GM12878 (cell line): ENCODE measurements at regions not wholly inside any gene's neighbourhood (a gene's known extent, or its start where the extent isn't known, plus 50 kb on each side); places are given as distances from the start of the nearest gene placed in this dataset.

Experiments used
- ATAC-seq: fragments of 200-7000 bp; cut with Tn5 transposase; 3 replicates; pipeline ENCODE4 v1.9.1; 2020; ENCODE audit warnings: mild to moderate bottlenecking, moderate library complexity
- BruUV-seq: library from RNA; stranded (reverse); fragments of 400-500 nt; replicated peaks from 2 replicates; lab custom pipeline; 2021; lab: Mats Ljungman, UMichigan
- CTCF ChIA-PET: fragments of 300-600 bp; sonication (Branson Sonifier 250); formaldehyde crosslinking; extraction: SDS; loops from one replicate; lab custom pipeline; 2021; ENCODE audit warnings: inconsistent platforms; lab: Yijun Ruan, JAX
- POLR2A ChIA-PET: fragments of 350-600 bp; formaldehyde crosslinking; extraction: SDS; loops from one replicate; lab custom pipeline; 2021; ENCODE audit warnings: inconsistent platforms; lab: Charles Lee
- RAD21 ChIA-PET: fragments of 300-600 bp; sonication (Branson Sonifier 250); formaldehyde crosslinking; loops from one replicate; lab custom pipeline; 2023; ENCODE audit warnings: antibody characterized with exemption; ENCODE audit not compliant: unreplicated experiment; lab: Charles Lee
- SMC1A ChIA-PET: fragments of 300-600 bp; sonication (Branson Sonifier 250); formaldehyde crosslinking; loops from one replicate; lab custom pipeline; 2023; ENCODE audit not compliant: unreplicated experiment, uncharacterized antibody; lab: Charles Lee
- DNase-seq: peaks from one replicate; pipeline ENCODE4 v3.0.0-alpha.2; 2011; ENCODE audit warnings: low read depth, low spot score
- FAIRE-seq: peaks from 3 replicates; lab custom pipeline; 2011; peaks lifted over from hg19 to GRCh38; lab: Jason Lieb, UNC
- H2AFZ ChIP-seq: 2 replicates; pipeline ENCODE4 v1.6.0; 2011; ENCODE audit warnings: low read depth, low read length, control low read depth; ENCODE audit not compliant: control insufficient read depth
- H3K27ac ChIP-seq: 2 replicates; pipeline ENCODE4 v1.5.1; 2011; ENCODE audit warnings: control low read depth; ENCODE audit not compliant: control insufficient read depth, insufficient read depth
- H3K27me3 ChIP-seq, 2 experiments: replicated peaks in 1 of 2; 2 replicates each; pipeline versions ENCODE4 v1.6.0 to v1.6.1; 2011; ENCODE audit warnings: low read length in 1 of 2; ENCODE audit not compliant: control insufficient read depth in 2 of 2, insufficient read depth in 2 of 2
- H3K36me3 ChIP-seq, 2 experiments: 2 replicates each; pipeline ENCODE4 v1.5.1; 2011; ENCODE audit warnings: low read length in 1 of 2; ENCODE audit not compliant: control insufficient read depth in 2 of 2, insufficient read depth in 2 of 2
- H3K4me1 ChIP-seq: 2 replicates; pipeline ENCODE4 v1.6.1; 2011; ENCODE audit warnings: mild to moderate bottlenecking, low read length, moderate library complexity, mixed read lengths; ENCODE audit not compliant: control insufficient read depth, insufficient read depth
- H3K4me2 ChIP-seq: 2 replicates; pipeline ENCODE4 v1.6.0; 2011; ENCODE audit warnings: control low read depth; ENCODE audit not compliant: control insufficient read depth, insufficient read depth
- H3K4me3 ChIP-seq: fragments of 200-600 bp; sonication (generic); 2 replicates; pipeline ENCODE4 v1.5.1; 2016
- H3K79me2 ChIP-seq: 2 replicates; pipeline ENCODE4 v1.6.0; 2011; ENCODE audit warnings: low read length; ENCODE audit not compliant: control insufficient read depth, insufficient read depth
- H3K9ac ChIP-seq: 2 replicates; pipeline ENCODE4 v1.8.0; 2011; ENCODE audit warnings: low read length, control low read depth, mixed read lengths; ENCODE audit not compliant: control insufficient read depth, insufficient read depth
- H3K9me3 ChIP-seq: replicated peaks from 3 replicates; pipeline ENCODE4 v1.5.1; 2011; ENCODE audit warnings: mild to moderate bottlenecking, low read length; ENCODE audit not compliant: control insufficient read depth, insufficient read depth
- H4K20me1 ChIP-seq: 2 replicates; pipeline ENCODE4 v1.6.0; 2011; ENCODE audit not compliant: control insufficient read depth, insufficient read depth
- ATF2 ChIP-seq: IDR thresholded peaks from 2 replicates; pipeline ENCODE4 v1.6.1; 2012; ENCODE audit warnings: low read length, inconsistent platforms
- CBX3 ChIP-seq: fragments of 200-600 bp; sonication (generic); IDR thresholded peaks from 2 replicates; pipeline ENCODE4 v1.6.1; 2016; ENCODE audit warnings: low read depth, borderline replicate concordance
- CBX5 ChIP-seq: sonication (generic); IDR thresholded peaks from 2 replicates; pipeline ENCODE4 v1.6.1; 2016; ENCODE audit warnings: low read depth, moderate library complexity, mild to moderate bottlenecking, inconsistent platforms
- E2F8 ChIP-seq: fragments of 450-650 bp; IDR thresholded peaks from 2 replicates; pipeline ENCODE4 v1.6.1; 2018; ENCODE audit warnings: mild to moderate bottlenecking, low read depth, moderate library complexity; ENCODE audit not compliant: partially characterized antibody
- EGR1 ChIP-seq, 2 experiments: IDR thresholded peaks; 1 replicate in 1 of 2; 2 replicates in 1 of 2; pipeline ENCODE4 v1.6.1; 2011 to 2012; ENCODE audit warnings: low read depth in 2 of 2, low read length in 2 of 2, borderline replicate concordance in 1 of 2, mild to moderate bottlenecking in 1 of 2, moderate library complexity in 1 of 2
- FOXM1 ChIP-seq: IDR thresholded peaks from 2 replicates; pipeline ENCODE4 v1.6.1; 2012; ENCODE audit warnings: low read depth, mild to moderate bottlenecking, inconsistent platforms, low read length, moderate library complexity
- HCFC1 ChIP-seq: fragments of 150-350 bp; IDR thresholded peaks from 2 replicates; pipeline ENCODE4 v1.6.1; 2014; ENCODE audit warnings: low read length
- KAT2A ChIP-seq: conservative IDR thresholded peaks from 2 replicates; pipeline ENCODE4 v1.6.1; 2011; ENCODE audit warnings: low read depth, low read length; ENCODE audit not compliant: control insufficient read depth
- LARP7 ChIP-seq: fragments of 450-650 bp; IDR thresholded peaks from 2 replicates; pipeline ENCODE4 v1.6.1; 2017; ENCODE audit warnings: mild to moderate bottlenecking
- MLLT1 ChIP-seq: fragments of 450-650 bp; IDR thresholded peaks from 2 replicates; pipeline ENCODE4 v1.6.1; 2016; ENCODE audit warnings: mild to moderate bottlenecking
- NBN ChIP-seq: fragments of 450-650 bp; IDR thresholded peaks from 2 replicates; pipeline ENCODE4 v1.6.1; 2016
- NR2C2 ChIP-seq: IDR thresholded peaks from 2 replicates; pipeline ENCODE4 v1.6.1; 2011; ENCODE audit warnings: borderline replicate concordance, low read depth; ENCODE audit not compliant: control insufficient read depth, insufficient read length
- NRF1 ChIP-seq: conservative IDR thresholded peaks from 2 replicates; pipeline ENCODE4 v1.6.1; 2011; ENCODE audit warnings: mild to moderate bottlenecking, low read depth, low read length, improper control_type of control experiment
- PBX3 ChIP-seq: IDR thresholded peaks from 2 replicates; pipeline ENCODE4 v1.6.1; 2011; ENCODE audit warnings: mild to moderate bottlenecking, low read depth, low read length, moderate library complexity; ENCODE audit not compliant: insufficient replicate concordance
- SMC3 ChIP-seq: IDR thresholded peaks from 2 replicates; pipeline ENCODE4 v1.6.1; 2011; ENCODE audit warnings: low read length, improper control_type of control experiment, borderline replicate concordance
- SRF ChIP-seq, 2 experiments: IDR thresholded peaks; 2 replicates each; pipeline ENCODE4 v1.6.1; 2011; ENCODE audit warnings: low read depth in 2 of 2, low read length in 2 of 2, mild to moderate bottlenecking in 1 of 2, moderate library complexity in 1 of 2
- SUZ12 ChIP-seq: fragments of 200-600 bp; sonication (generic); IDR thresholded peaks from one replicate; pipeline ENCODE4 v1.6.1; 2018; ENCODE audit warnings: antibody characterized with exemption, mild to moderate bottlenecking; ENCODE audit not compliant: unreplicated experiment
- ZBED1 ChIP-seq: IDR thresholded peaks from 2 replicates; pipeline ENCODE4 v1.6.1; 2016; ENCODE audit warnings: borderline replicate concordance
- ZNF24 ChIP-seq: fragments of 450-650 bp; IDR thresholded peaks from 2 replicates; pipeline ENCODE4 v1.6.1; 2017; ENCODE audit warnings: antibody characterized with exemption, mild to moderate bottlenecking
- ZSCAN29 ChIP-seq: fragments of 450-650 bp; IDR thresholded peaks from 2 replicates; pipeline ENCODE4 v1.6.1; 2017; ENCODE audit warnings: mild to moderate bottlenecking, moderate library complexity
- WGBS: methylation state at CpG from one replicate; pipeline ENCODE4 v1.1.6; 2016; ENCODE audit warnings: low lambda C conversion rate; ENCODE audit not compliant: insufficient replicate concordance, insufficient coverage; ENCODE audit errors: missing lambda C conversion rate; 5-methylcytosine and 5-hydroxymethylcytosine counted together
- in situ Hi-C: fragments of 300-500 bp; cut with MboI; formaldehyde crosslinking; loops from 9 replicates; pipeline ENCODE4 v1.14.3; 2018; ENCODE audit warnings: mixed read lengths
- intact Hi-C: fragments of 100-400 bp; cut with micrococcal nuclease; formaldehyde crosslinking; loops from one replicate; pipeline ENCODE4 v1.14.2; 2022; ENCODE audit not compliant: unreplicated experiment

GRCh38 chr12:82108615-82109014 is 249.6 kb downstream of the CCDC59 start:
- ChIA-PET RAD21 (no interaction called here), CTCF (interaction anchor here (0.6 kb wide), 1 partner anchor 585 kb away, joined by 4 read pairs; no protein-coding TSS in a partner anchor), SMC1A (no interaction called here), POLR2A (interaction anchor here (0.6 kb wide), 1 partner anchor 120 kb away, joined by 9 read pairs; no protein-coding TSS in a partner anchor)
- H3K27me3 ChIP-seq = no peaks in the 10 kb centered on the region
- H3K4me3 ChIP-seq = no peak overlapping the region
- no peaks in the 10 kb centered on the region for H3K4me1 ChIP-seq
- 0% methylated on average over 1 of the region's 1 CpG for WGBS
- no peak overlapping the region for H3K27ac ChIP-seq
- H3K36me3 ChIP-seq = no peaks in the 10 kb centered on the region
- TF ChIP-seq PBX3 (no peak), NRF1 (no peak), ZSCAN29 (no peak), NR2C2 (no peak), EGR1 (IDR thresholded peaks at IDR 0.05; ENCODE audit: borderline replicate concordance in 1 of 2, low read depth in 2 of 2, low read length in 2 of 2) (no peak), NBN (no peak), CBX3 (no peak), FOXM1 (no peak), CBX5 (no peak), HCFC1 (no peak), E2F8 (no peak), ZNF24 (no peak), SUZ12 (no peak), KAT2A (no peak), SRF (IDR thresholded peaks at IDR 0.05; ENCODE audit: low read depth in 2 of 2, low read length in 2 of 2) (no peak), LARP7 (no peak), SMC3 (no peak), MLLT1 (no peak), ATF2 (no peak), ZBED1 (no peak)
- no peak overlapping the region for H2AFZ ChIP-seq
- no peaks in the 10 kb centered on the region for H4K20me1 ChIP-seq
- no peak overlapping the region for H3K9ac ChIP-seq
- no peak overlapping the region for H3K4me2 ChIP-seq
- BruUV-seq = no TSS peak
- DNase-seq (no peak), FAIRE-seq (no peak), ATAC-seq (no peak)
- H3K9me3 ChIP-seq = no peaks in the 10 kb centered on the region
- intact Hi-C loops (no loop called here), in situ Hi-C loops (no loop called here)
- no peaks in the 10 kb centered on the region for H3K79me2 ChIP-seq
